Activated naive CD8-positive, alpha-beta T cell (primary cell): ENCODE measurements at regions not wholly inside any gene's neighbourhood (a gene's known extent, or its start where the extent isn't known, plus 50 kb on each side); places are given as distances from the start of the nearest gene placed in this dataset.

Experiments
- H3K27ac Mint-ChIP-seq: one replicate; pipeline ENCODE4 v1.8.0; 2021; ENCODE audit warnings: mixed read lengths
- H3K27me3 Mint-ChIP-seq: one replicate; pipeline ENCODE4 v1.8.0; 2021; ENCODE audit warnings: mixed read lengths
- H3K36me3 Mint-ChIP-seq: one replicate; pipeline ENCODE4 v1.8.0; 2021; ENCODE audit warnings: mixed read lengths
- H3K4me1 Mint-ChIP-seq: one replicate; pipeline ENCODE4 v1.8.0; 2021; ENCODE audit warnings: low read depth, mixed read lengths
- H3K4me3 Mint-ChIP-seq: one replicate; pipeline ENCODE4 v1.8.0; 2021; ENCODE audit warnings: mild to moderate bottlenecking, mixed read lengths
- H3K9me3 Mint-ChIP-seq: one replicate; pipeline ENCODE4 v1.8.0; 2021; ENCODE audit warnings: low read depth, mixed read lengths

DNA sequence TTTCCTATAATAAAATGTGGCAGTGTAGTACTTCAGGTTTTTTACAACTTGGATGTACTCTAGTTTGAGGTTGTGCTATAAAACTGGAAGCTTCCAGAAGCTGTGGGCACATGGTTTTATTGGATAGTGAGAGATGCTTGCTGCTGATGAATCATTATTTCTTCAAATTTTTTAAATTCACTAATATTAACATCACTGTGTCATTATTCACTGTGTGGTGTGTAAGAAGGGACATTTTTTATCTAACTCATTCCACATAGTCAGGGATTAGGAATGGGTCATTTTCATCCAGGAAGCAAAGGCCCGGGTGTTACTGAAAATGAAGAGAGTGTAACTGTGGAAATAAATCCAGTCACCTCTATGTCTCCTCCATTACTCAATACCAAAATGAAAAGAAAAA, 421.0 kb downstream of the TENT5A start:
- peaks cover 2% of the 10 kb centered on the region for H3K9me3 Mint-ChIP-seq
- no peaks in the 10 kb centered on the region for H3K36me3 Mint-ChIP-seq
- H3K27ac Mint-ChIP-seq, result no peak overlapping the region
- no peak overlapping the region for H3K4me3 Mint-ChIP-seq
- no peaks in the 10 kb centered on the region for H3K4me1 Mint-ChIP-seq
- H3K27me3 Mint-ChIP-seq, result no peaks in the 10 kb centered on the region

DNA sequence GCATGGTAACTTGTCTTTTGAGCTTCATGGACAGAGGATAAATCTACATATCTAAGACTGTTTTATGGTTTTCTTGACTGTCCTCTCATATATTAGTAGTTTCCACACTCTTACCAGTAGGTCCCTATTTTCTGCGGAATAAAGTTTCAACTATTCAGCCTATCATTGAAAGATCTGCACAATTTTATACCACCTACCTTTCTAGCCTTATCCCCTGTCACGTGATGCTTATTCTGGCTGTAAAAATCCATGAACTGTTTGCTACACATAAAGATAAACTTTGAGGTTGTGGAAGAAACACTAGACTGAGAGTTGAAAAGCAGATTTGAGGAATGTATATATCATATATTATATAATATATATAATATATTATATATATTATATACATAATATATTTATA, 423.8 kb downstream of the TENT5A start:
- Mint-ChIP-seq H3K4me3 (no peak overlapping the region), H3K9me3 (no peaks in the 10 kb centered on the region), H3K36me3 (no peaks in the 10 kb centered on the region), H3K4me1 (no peaks in the 10 kb centered on the region), H3K27ac (no peak overlapping the region), H3K27me3 (no peaks in the 10 kb centered on the region)

DNA sequence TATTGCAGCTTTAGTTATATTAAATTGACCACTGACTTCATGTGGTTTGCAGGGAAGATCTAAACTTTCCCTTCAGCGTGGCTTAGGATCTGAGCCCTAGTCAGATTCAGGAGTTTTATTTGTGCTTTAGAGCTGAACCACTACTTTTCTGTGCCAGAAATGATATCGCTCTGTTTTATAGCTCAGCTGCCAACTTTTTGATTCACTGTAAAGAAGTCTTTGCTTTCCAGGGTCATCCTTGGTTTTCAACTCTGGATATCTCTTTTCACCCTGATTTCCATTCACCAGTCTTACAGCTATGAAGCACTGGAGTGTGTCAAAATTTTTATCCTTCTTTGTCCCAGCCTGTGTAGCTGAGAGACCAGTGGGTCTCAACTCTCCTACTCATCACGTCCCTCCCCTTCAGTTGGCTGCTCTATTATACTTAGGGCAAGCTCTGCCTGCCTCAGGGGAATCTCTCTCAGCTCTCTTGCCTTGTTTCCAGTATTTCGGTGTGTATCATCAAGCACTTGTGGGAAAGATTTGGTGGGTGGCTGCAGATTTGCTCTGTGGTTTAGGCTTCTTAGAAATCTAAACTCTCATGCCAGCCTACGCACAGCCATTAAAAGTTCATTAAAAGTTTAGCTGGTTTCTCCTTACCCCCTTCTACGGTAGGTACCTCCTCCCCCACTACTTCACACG, 425.5 kb downstream of the TENT5A start:
- no peaks in the 10 kb centered on the region for H3K4me1 Mint-ChIP-seq
- H3K4me3 Mint-ChIP-seq, result no peak overlapping the region
- H3K27ac Mint-ChIP-seq, result no peak overlapping the region
- H3K36me3 Mint-ChIP-seq, result no peaks in the 10 kb centered on the region
- no peaks in the 10 kb centered on the region for H3K9me3 Mint-ChIP-seq
- H3K27me3 Mint-ChIP-seq, result no peaks in the 10 kb centered on the region

DNA sequence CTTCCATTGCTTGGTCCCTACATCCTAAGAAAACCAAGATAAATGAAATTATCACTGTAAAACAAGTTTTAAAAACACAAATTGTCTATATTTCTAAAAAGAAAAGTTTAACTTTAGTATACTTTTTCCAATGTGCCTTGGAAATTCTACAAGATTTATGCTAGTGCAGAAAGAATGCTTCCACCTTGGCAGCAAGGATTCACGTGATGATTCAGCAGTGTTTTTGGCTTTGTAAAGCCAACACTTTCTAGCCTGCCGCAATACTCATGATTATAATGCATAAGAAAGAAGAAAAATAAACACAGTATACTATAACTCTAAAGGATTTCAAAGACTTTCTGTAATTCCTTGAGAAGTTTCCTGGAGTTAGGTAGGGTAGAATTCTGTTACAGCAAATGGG, 442.7 kb downstream of the TENT5A start:
- no peaks in the 10 kb centered on the region for H3K27me3 Mint-ChIP-seq
- H3K4me3 Mint-ChIP-seq, result no peak overlapping the region

DNA sequence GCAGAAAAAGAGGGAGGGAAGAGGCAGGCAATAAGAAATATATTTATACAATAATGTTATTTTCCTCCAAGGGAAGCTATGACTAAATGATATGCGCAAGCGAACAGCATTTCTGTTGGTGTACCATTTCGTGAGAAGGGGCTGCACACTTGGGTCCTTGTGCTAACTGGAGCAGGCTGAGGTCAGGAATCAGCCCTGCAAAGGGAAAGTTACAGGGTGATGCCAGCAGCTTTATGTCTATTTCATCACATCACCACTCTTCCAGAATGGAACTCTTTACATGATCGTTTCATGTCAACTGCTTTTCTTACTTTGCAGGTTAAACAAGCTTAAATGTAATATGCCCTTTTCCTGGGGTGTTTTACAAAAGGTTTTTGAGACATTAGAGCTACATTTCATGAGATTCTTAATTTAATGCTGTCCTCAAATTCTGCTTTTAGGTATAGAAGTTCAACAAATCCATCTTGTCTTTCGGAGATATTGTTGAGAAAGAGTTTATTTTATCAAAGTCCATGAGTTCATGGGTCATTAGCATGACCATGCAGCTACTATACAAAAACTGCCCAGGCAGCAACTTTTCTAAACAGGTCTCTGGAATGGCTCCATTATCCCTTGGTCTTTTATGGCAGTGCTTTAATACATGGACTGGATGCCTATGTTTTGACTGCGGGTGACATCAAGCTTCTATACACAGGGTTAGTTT, 443.8 kb downstream of the TENT5A start:
- no peak overlapping the region for H3K4me3 Mint-ChIP-seq
- no peak overlapping the region for H3K27ac Mint-ChIP-seq
- H3K9me3 Mint-ChIP-seq, result peaks cover 7% of the 10 kb centered on the region
- no peaks in the 10 kb centered on the region for H3K4me1 Mint-ChIP-seq
- no peaks in the 10 kb centered on the region for H3K36me3 Mint-ChIP-seq
- H3K27me3 Mint-ChIP-seq, result no peaks in the 10 kb centered on the region

More for the DNA sequence above, 442.7 kb downstream of the TENT5A start:
- Mint-ChIP-seq H3K27ac (no peak overlapping the region), H3K36me3 (no peaks in the 10 kb centered on the region), H3K9me3 (peaks cover 10% of the 10 kb centered on the region), H3K4me1 (no peaks in the 10 kb centered on the region)

DNA sequence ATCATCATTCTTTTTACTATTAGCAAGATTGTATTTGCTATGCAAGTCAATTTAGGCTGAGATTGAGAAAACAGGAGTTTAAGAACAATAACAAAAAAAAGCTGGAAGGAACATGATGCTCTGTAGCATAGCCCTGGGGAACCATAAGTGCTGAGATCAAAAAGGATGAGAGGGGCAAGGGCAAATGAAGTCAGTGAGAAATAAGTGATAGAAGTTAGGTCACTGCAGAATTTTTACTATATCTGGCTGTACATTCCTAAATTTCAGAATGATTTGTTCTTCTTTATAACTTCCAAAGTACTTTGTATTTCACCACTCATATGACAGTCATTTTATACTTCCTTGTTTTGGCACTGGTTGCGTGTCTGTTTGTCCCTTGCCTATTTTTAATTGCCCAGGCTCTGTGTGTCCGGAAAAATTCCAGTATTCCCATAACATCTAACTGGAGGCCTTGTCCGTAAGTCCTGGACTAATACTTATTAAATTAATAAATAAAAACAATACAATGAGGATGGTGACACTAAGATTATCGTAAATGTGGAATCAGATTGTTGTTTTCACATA, 444.7 kb downstream of the TENT5A start:
- no peaks in the 10 kb centered on the region for H3K4me1 Mint-ChIP-seq
- H3K4me3 Mint-ChIP-seq, result no peak overlapping the region
- no peak overlapping the region for H3K27ac Mint-ChIP-seq
- no peaks in the 10 kb centered on the region for H3K27me3 Mint-ChIP-seq
- H3K36me3 Mint-ChIP-seq, result no peaks in the 10 kb centered on the region
- no peaks in the 10 kb centered on the region for H3K9me3 Mint-ChIP-seq

DNA sequence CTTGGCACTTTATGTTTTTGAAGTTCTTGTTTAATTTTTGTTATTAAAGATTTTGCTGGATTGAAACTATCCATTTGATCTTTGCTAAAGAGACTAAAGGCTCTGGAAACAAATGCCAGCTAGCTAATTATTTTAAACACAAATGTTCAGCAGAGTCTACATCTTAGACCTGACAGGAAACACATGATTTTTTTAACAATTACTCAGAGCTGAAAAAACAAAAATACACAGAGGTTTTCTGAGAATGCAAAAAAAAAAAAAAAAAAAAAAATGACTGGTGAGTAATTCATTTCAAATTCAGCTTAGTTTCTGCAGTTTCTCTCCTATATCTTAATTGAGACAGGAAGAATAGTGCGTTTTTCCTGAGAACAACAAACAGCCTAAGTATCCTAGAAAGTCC, 448.0 kb downstream of the TENT5A start:
- Mint-ChIP-seq H3K4me3 (no peak overlapping the region), H3K4me1 (no peaks in the 10 kb centered on the region), H3K27ac (no peak overlapping the region), H3K36me3 (no peaks in the 10 kb centered on the region), H3K9me3 (no peaks in the 10 kb centered on the region), H3K27me3 (no peaks in the 10 kb centered on the region)

DNA sequence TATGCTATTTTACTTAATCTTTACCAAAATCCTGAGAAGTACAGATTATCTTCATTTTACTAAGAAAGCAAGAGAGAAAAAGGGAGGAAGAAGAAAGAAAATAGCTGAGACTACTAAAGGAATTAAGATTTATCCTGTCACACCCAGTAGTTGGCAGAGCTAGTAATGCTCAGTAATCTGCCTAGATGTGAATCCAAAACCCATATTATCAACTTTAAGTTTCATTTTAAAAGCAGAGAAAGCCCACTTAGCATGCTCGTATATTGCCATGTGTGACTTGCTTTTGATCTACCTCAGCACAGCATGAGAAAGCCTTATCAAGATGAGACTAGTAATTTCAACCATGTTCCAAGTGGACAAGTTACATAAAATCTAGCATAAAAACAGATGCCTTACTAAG, 451.5 kb downstream of the TENT5A start:
- no peak overlapping the region for H3K4me3 Mint-ChIP-seq
- no peaks in the 10 kb centered on the region for H3K27me3 Mint-ChIP-seq
- H3K36me3 Mint-ChIP-seq, result no peaks in the 10 kb centered on the region
- H3K4me1 Mint-ChIP-seq, result no peaks in the 10 kb centered on the region
- no peaks in the 10 kb centered on the region for H3K9me3 Mint-ChIP-seq
- H3K27ac Mint-ChIP-seq, result no peak overlapping the region

DNA sequence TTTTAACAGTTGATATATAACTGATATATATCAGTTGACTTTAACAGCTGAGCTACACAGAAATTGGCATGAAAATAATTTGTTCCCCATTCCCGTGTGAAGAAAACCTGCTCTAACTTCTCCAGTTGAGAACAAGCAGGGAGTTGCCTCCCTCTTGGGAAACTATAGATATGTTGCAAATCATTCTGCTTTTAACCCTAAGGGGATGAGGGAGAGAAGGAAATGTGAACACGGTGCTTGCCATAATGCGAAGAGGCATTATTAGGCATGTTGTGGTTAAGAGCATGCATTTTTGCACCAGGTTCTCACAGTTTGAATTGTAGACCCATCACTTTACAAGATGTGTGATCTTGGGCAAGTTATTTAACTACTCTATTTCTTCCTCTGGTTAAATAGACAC, 453.7 kb downstream of the TENT5A start:
- H3K4me1 Mint-ChIP-seq, result no peaks in the 10 kb centered on the region
- H3K9me3 Mint-ChIP-seq, result no peaks in the 10 kb centered on the region
- no peaks in the 10 kb centered on the region for H3K27me3 Mint-ChIP-seq
- H3K36me3 Mint-ChIP-seq, result no peaks in the 10 kb centered on the region
- no peak overlapping the region for H3K4me3 Mint-ChIP-seq
- no peak overlapping the region for H3K27ac Mint-ChIP-seq

DNA sequence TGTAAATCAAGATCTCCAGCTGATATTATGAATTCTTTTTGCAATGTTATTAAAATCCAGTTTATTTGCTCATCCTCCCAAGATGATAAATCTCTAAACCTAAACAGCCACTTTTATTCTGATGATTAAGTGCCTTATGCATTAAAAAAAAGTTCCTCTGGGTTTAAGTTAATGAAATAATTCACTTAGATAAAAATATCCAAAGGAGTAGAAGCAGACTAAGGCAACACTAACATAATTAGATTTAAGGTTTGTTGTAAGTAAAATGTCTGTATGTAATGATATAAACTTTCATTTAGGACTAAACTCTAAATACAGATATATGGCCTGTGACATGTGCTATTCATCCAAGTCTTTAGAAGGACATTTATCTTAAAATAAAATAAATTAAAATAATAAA, 457.2 kb downstream of the TENT5A start:
- H3K36me3 Mint-ChIP-seq, result no peaks in the 10 kb centered on the region
- no peaks in the 10 kb centered on the region for H3K27me3 Mint-ChIP-seq
- no peak overlapping the region for H3K4me3 Mint-ChIP-seq
- H3K9me3 Mint-ChIP-seq, result no peaks in the 10 kb centered on the region
- no peak overlapping the region for H3K27ac Mint-ChIP-seq
- no peaks in the 10 kb centered on the region for H3K4me1 Mint-ChIP-seq

DNA sequence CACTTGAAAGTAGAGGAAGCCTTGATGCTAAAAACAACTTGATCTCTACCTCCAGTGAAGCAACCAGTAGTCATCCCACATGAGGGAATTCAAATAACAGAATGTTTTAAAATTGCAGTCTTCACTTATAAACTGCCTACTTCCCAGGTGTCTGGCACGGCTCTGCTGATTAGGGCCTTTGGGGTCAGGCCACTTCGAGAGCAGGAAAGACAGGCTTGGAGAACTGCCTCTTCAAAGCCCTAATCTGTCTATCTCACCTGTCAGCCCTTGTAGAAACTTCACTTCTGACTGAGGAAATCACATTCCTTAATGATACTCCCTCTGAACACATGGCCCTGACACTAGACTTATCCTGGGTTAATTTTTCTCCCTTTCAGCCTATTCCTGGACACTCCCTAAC, 458.6 kb downstream of the TENT5A start:
- H3K4me1 Mint-ChIP-seq, result no peaks in the 10 kb centered on the region
- H3K36me3 Mint-ChIP-seq, result no peaks in the 10 kb centered on the region
- H3K27ac Mint-ChIP-seq, result no peak overlapping the region
- H3K27me3 Mint-ChIP-seq, result no peaks in the 10 kb centered on the region
- no peaks in the 10 kb centered on the region for H3K9me3 Mint-ChIP-seq
- H3K4me3 Mint-ChIP-seq, result no peak overlapping the region

DNA sequence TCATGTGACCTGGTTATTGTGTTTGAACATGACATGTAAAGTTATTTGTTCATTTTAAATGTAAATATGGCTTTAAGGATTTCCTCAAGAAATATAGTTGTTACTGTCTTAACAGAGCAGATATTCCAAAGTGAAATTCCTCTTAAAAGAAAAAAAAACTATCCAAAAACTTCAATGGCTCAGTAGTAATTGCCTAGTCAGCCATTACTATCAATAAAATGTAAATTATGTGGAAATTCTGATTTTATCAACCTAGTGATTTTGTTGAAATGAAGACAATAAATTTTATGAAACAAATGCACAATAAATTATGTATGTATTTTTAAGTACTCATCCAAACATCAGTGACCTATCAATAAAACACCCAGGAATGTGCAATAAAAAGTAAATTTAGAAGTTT, 463.3 kb downstream of the TENT5A start:
- H3K4me1 Mint-ChIP-seq, result no peaks in the 10 kb centered on the region
- no peaks in the 10 kb centered on the region for H3K9me3 Mint-ChIP-seq

DNA sequence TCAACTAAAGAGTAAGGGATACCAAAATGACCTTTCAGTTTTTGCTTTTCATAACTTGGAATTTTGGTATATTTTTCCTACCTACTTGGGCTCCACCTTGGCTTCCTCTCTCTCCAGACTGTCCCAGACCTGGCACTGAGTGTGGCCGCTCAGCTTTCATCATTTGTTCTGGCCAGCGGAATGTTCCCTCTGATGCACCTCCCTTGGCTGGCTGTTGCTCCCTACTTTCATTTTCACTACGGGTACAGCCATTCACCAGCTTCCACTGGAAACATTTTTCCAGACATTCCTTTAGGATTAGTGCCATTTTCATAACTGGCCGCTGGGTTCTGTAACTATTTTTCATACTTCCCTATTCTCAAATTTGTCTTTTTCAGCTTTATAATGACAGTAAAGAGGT, 487.4 kb downstream of the TENT5A start:
- H3K36me3 Mint-ChIP-seq, result no peaks in the 10 kb centered on the region
- no peak overlapping the region for H3K4me3 Mint-ChIP-seq
- H3K27me3 Mint-ChIP-seq, result no peaks in the 10 kb centered on the region
- no peak overlapping the region for H3K27ac Mint-ChIP-seq
- H3K4me1 Mint-ChIP-seq, result no peaks in the 10 kb centered on the region
- H3K9me3 Mint-ChIP-seq, result no peaks in the 10 kb centered on the region

More for the DNA sequence above, 463.3 kb downstream of the TENT5A start:
- H3K27ac Mint-ChIP-seq, result no peak overlapping the region
- H3K4me3 Mint-ChIP-seq, result no peak overlapping the region
- no peaks in the 10 kb centered on the region for H3K27me3 Mint-ChIP-seq
- no peaks in the 10 kb centered on the region for H3K36me3 Mint-ChIP-seq

DNA sequence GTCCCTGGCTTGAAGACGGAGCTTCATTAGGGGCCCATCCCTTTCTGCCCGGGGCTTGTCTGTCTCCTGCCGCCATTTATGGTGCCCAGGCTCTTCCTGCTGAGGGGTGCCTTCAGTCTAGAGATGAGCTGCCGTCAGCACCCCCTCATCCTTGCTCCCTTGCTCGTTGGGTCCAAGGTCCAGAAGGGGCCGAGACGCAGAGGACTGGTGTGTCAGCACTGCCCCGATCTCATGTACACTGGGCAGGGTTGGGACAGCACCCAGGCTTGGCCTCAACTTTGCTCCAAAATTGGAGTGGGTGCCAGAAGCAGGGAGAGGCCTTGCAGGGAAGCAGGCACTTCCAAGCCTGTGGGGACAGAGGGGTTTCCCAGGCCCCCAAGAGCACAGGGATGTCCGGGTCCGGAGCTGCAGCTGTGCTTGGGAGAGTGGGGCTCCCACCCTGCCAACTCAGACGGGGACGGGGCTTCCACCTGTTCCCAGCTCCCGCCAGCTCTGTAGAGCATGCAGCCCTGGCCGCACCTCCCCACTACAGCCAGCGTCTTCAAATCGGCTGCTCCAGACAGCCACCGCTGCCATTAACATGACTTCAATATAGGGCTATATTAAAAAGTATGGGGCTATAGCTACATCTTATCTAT, 488.8 kb downstream of the TENT5A start:
- H3K4me3 Mint-ChIP-seq, result no peak overlapping the region
- no peaks in the 10 kb centered on the region for H3K36me3 Mint-ChIP-seq
- H3K9me3 Mint-ChIP-seq, result no peaks in the 10 kb centered on the region
- H3K4me1 Mint-ChIP-seq, result no peaks in the 10 kb centered on the region
- no peaks in the 10 kb centered on the region for H3K27me3 Mint-ChIP-seq
- H3K27ac Mint-ChIP-seq, result no peak overlapping the region

DNA sequence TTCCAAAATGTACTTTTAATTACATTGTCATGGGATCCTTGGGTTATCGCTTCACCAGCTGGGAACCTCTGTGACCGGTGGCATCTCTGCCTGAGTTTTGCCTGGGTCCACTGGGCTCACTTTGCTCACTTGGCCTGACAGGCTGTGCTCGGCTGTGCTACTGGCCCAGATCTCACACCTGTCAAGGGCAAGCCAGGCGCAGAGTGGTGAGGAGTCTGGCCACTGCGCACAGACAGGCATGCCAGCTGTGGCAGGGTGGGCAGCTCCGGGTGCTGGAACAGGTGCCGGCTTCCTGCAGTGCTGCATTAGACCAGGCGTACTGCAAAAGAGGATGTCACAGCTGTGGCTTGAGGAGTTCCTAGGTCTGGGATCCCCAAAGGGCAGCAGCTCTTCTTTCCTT, 489.8 kb downstream of the TENT5A start:
- no peaks in the 10 kb centered on the region for H3K4me1 Mint-ChIP-seq
- H3K4me3 Mint-ChIP-seq, result no peak overlapping the region
- no peaks in the 10 kb centered on the region for H3K36me3 Mint-ChIP-seq
- H3K27ac Mint-ChIP-seq, result no peak overlapping the region
- H3K9me3 Mint-ChIP-seq, result no peaks in the 10 kb centered on the region
- H3K27me3 Mint-ChIP-seq, result no peaks in the 10 kb centered on the region
